GM21367 (cell line): ENCODE measurements at regions not wholly inside any gene's neighbourhood (a gene's known extent, or its start where the extent isn't known, plus 50 kb on each side); places are given as distances from the start of the nearest gene placed in this dataset.
"Not testable (repeated sequence)": the region's sequence is repeated elsewhere in the genome, so short reads cannot be mapped to it uniquely, and the experiment has no call there.

Experiments used
- ATAC-seq: cut with Tn5 transposase; IDR thresholded peaks from one replicate; pipeline ENCODE4 v1.9.1; 2021; ENCODE audit not compliant: unreplicated experiment

- no peak for ATAC-seq
Observed at GRCh38 chr2:8587920-8588830, 93.7 kb upstream of the ID2 start.

GRCh38 chr2:8588831-8589191 lies 93.0 kb upstream of the ID2 start:
- no peak for ATAC-seq

GRCh38 chr2:8589721-8590120 lies 92.1 kb upstream of the ID2 start:
- no peak for ATAC-seq

DNA sequence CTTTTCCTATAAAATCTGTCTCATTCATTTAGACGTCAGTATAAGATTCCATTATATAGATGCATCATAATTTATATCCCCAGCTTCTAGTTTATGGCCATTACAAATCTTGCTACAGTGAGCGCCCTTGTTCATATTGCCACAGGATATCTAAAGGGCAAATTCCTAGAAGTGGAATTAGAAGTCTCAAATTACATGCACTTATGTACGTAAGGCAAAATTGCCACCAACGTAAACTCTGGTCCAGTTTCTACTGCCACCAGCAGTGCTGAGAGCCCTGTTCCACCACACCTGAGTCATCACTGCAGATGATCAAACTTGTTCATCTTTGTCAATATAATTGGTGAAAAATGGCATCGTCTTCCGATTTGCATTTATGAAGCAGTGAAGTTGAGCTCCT lies 90.9 kb upstream of the ID2 start:
- ATAC-seq = no peak

DNA sequence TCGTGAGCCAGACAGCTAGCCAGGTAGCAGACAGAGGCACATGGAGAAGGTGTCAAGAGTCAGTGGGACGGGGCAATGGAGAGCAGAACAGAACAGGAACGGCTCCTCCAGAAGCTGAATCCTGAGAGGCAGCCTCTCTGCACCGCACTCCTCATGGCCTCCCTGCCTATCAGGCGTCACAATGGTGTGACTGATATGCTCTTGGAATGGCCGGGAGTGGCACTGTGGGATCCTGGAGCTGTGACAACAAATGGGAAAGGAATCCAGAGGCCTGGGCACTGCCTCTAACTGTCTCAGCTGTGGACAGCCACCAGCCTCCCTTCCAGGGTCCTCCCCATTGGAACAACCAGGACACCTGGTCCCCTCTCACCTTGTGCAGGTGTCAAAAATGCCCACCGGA lies 89.1 kb upstream of the ID2 start:
- no peak for ATAC-seq

GRCh38 chr2:8593243-8593642 lies 88.6 kb upstream of the ID2 start:
- no peak for ATAC-seq

- ATAC-seq = no peak
Observed at GRCh38 chr2:8594731-8595427, 87.0 kb upstream of the ID2 start.

- no peak for ATAC-seq
Observed at GRCh38 chr2:8595428-8595805, 86.4 kb upstream of the ID2 start.

DNA sequence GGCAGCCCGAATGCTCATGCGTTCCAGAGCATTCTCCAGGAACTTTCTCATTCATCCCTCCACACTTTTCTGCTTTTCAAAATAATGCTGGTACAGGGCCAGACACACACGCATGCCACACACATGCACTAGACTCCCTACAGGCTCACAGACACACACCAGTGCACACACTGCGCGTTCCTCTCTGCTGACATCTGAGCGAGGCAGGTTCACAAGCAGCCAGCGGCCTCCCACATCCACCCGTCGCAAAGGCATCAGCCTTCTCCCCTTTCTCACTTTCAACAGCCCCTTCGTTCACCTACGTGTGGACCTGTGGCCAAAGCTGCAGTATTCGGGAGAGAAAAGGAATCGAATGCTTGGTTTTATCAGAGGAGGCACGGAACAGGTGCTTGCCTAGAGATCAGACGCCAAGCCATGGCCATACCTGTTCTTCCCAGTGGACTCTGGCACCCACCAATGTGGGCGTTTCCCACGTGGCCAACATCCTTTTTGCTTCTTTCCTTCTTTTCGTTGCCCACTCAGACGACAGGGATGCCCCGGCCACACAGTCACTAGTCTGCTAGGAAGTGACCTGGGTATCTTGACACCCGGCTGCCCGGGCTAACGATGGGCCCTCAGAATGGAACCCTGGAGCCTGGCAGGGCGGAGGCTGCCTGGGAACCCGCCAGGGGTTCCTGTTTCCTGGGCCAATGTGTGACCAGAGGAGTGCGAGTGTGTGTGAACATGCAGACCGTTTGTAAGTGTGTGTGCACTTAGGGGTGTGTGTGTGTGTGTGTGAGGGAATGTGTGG lies 85.8 kb upstream of the ID2 start:
- no peak for ATAC-seq

DNA sequence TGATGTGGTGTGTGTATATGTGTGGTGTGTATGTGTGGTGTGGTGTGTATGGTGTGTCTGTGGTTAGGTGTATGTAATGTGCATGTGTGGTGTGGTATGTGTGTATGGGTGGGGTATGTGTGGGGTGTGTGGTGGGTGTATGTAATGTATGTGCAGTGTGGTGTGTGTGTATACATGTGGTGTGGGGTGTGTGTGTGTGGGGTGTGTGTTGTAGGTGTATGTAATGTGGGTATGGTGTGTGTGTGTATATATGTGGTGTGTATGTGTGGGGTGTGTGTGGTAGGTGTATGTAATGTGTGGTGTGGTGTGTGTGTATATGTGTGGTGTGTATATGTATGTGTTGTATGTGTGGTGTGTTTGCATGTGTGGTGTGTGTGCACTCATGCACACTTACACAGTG lies 84.8 kb upstream of the ID2 start:
- ATAC-seq = no peak

- ATAC-seq = no peak
Observed at GRCh38 chr2:8597559-8598225, 84.2 kb upstream of the ID2 start.

GRCh38 chr2:8598295-8599165 lies 83.3 kb upstream of the ID2 start:
- no peak for ATAC-seq

DNA sequence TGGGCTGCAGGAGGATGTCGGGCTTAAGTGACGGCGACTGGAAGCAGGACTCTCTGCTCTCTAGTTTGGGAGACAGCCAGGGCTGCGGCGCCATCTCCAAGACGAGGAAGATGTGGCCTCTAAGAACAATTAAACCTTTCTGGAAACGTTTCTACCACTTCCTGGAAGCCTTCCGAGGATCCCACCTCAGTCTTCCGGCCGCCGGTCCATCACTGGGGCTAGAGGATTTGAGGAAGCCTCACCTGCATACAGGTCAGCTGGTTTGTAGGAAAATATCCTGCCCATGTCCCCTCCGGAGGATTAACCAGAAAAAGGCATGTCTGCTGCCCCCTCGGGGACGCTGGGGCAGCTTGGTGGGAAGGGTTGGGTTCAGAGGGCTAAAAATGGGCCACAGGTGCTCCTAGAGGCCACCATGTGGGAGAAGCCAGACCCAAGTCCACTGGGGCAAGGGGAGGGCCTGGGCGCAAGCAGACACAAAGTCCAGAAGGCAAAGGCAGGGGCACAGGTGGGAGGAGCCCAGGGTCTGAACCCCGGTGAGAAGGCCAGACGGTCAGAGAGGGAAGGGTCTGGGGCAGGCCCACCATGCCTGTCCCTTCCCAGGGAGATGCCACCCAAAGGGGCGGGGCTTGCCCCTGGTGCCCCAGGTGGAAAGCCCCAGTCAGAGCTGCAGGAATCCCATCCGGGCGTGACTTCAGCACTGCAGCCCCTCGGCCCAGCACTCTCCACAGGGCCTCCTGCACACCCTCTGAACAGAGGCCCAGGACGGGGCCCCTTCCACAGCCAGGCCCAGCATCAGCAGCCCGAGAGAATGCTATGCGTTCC lies 82.2 kb upstream of the ID2 start:
- ATAC-seq = no peak

DNA sequence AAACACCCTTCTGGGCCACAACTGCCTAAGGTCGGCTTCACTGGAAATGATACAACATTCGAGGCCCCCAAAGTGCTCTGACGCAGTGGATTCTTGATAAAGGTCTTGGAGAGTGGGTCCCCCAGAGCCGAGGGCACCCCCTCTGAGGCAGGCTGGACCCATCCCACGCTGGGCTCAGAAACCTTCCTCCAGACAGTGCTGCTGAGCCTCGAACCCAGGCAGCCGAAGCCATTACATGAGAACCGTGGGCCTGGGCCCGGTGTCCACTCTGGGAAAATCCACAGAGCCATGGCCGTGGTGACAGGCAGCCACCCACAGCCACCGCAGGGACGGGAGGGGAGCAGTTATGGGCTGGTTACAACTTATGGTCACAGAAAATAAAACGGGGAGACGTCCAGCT lies 81.4 kb upstream of the ID2 start:
- no peak for ATAC-seq

DNA sequence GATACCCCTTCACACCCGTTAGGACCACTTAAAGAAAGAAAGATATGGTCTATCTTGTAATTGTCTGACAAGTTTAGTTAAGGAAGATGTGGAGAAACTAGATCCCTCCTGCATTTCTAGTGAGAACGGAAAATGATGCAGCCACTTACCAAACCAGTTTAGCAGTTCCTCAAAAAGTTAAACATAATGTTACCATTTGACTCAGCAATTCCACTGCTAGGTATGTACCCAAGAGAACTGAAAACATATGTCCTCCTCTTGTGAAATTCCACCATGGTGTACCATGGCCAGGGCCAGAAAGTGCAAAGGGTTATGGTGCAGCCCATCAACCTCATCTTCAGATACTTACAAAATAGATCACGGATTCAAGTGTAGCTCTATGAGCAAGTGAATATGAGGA lies 79.0 kb upstream of the ID2 start:
- peak; percentile 39 for ATAC-seq

GRCh38 chr2:8603356-8603755 lies 78.5 kb upstream of the ID2 start:
- not testable (repeated sequence) for ATAC-seq

- ATAC-seq = no peak
Observed at GRCh38 chr2:8604262-8604661, 77.6 kb upstream of the ID2 start.

DNA sequence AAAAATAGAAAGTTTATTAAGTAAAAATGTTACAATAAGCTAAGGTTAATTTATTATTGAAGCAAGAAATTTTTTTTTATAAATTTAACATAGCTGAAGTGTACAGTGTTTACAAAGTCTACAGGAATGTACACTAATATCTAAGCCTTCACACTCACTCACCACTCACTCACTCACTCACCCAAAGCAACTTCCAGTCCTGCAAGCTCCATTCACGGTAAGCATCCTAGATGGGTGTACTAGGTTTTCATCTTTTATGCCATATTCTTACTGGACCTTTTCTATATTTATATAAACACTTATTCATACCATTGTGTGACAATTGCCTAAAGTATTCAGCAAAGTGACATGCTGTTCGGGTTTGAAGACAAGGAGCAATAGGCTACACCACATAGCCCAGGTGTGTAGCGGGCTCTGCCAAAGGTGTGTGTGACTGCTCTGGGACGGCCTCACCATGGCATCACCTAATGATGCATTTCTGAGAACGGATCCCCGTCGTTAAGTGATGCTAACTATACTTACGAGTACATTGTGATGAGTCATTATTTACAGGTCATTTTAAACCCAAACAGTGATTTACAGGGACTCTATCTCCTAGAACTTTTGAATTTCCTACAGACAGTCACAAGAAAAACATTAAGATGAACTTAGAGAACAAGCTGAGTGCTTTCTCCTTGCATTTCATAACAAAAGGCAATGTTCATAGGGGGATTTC lies 76.3 kb upstream of the ID2 start:
- no peak for ATAC-seq

DNA sequence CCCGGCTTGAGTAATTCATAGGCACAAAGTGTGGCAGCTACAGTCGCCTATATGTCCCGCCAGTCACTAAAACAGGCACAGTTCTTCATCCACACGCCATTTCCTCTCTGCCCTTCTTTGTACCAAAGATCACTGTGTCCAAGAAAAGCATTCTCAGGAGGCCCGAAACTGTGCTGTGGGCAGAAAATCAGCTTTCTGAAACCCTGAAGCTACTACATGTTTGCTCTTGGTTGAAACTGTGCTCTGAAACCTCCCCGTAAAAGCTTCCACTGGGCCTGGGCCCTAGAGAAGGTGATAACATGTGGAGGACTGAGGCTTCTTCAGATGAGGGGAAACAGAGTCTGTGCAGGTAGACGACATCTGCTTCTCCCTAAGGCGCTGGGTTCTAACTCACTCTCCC lies 75.6 kb upstream of the ID2 start:
- ATAC-seq = peak; percentile 93
